MM.1S (cell line): ENCODE measurements at regions not wholly inside any gene's neighbourhood (a gene's known extent, or its start where the extent isn't known, plus 50 kb on each side); places are given as distances from the start of the nearest gene placed in this dataset.

Experiments used
- CTCF ChIP-seq: fragments of 300-600 bp; sonication (generic); IDR thresholded peaks from 2 replicates; pipeline ENCODE4 v1.5.1; 2016; ENCODE audit warnings: antibody characterized with exemption, low read length, mixed read lengths
- EZH2 ChIP-seq: fragments of 300-600 bp; sonication (generic); optimal IDR thresholded peaks from 2 replicates; pipeline ENCODE3; 2017; ENCODE audit warnings: low read depth, mild to moderate bottlenecking, antibody characterized with exemption, low read length, mixed read lengths

- TF ChIP-seq CTCF (no peak), EZH2 (no peak)
Measured at GRCh38 chr16:54467398-54467797, 180.8 kb upstream of the IRX3 start.
